IPS DF 4.7 (cell line): ENCODE measurements at regions not wholly inside any gene's neighbourhood (a gene's known extent, or its start where the extent isn't known, plus 50 kb on each side); places are given as distances from the start of the nearest gene placed in this dataset.

Source experiments
- DNase-seq: peaks from one replicate; pipeline ENCODE4 v3.0.0-alpha.2; 2013; ENCODE audit warnings: low spot score; ENCODE audit errors: extremely low read depth

- no peak for DNase-seq
These were observed 62.2 kb upstream of the PLEKHG1 start for GRCh38 chr6:150537491-150537890.

GRCh38 chr6:150537893-150538292 is 61.8 kb upstream of the PLEKHG1 start:
- no peak for DNase-seq

- no peak for DNase-seq
These were observed 60.6 kb upstream of the PLEKHG1 start for GRCh38 chr6:150539111-150539510.

GRCh38 chr6:150539568-150539967 is 60.1 kb upstream of the PLEKHG1 start:
- DNase-seq = no peak

GRCh38 chr6:150541576-150541975 is 58.1 kb upstream of the PLEKHG1 start:
- DNase-seq = no peak

GRCh38 chr6:150543178-150543577 is 56.5 kb upstream of the PLEKHG1 start:
- no peak for DNase-seq

- no peak for DNase-seq
These were observed 54.9 kb upstream of the PLEKHG1 start for GRCh38 chr6:150544793-150545192.

GRCh38 chr6:150546457-150546856 is 53.2 kb upstream of the PLEKHG1 start:
- DNase-seq = no peak

- DNase-seq = peak; percentile 11
These were observed 52.0 kb upstream of the PLEKHG1 start for GRCh38 chr6:150547502-150548222.

GRCh38 chr6:150548330-150548729 is 51.4 kb upstream of the PLEKHG1 start:
- DNase-seq = no peak

- DNase-seq = no peak
These were observed 50.7 kb upstream of the PLEKHG1 start for GRCh38 chr6:150549007-150549406.

GRCh38 chr6:150549674-150550101 is 50.0 kb upstream of the PLEKHG1 start:
- DNase-seq = no peak
